Adrenal gland (tissue), 9 donors: ENCODE measurements at regions not wholly inside any gene's neighbourhood (a gene's known extent, or its start where the extent isn't known, plus 50 kb on each side); places are given as distances from the start of the nearest gene placed in this dataset.

Source experiments
- DNase-seq, 7 donors: peaks; one replicate each; pipeline ENCODE4 v3.0.0-alpha.2; 2019 to 2020
- H3K27ac ChIP-seq, 5 donors: fragments of 200-600 bp; sonication (generic) in 4 of 5; 1 replicate in 3 of 5; 2 replicates in 2 of 5; pipeline versions ENCODE4 v1.5.1 to v1.8.0; 2016 to 2020; ENCODE audit warnings: mild to moderate bottlenecking in 1 of 5
- H3K27me3 ChIP-seq: fragments of 200-600 bp; 2 replicates; pipeline ENCODE4 v1.8.0; 2021
- H3K36me3 ChIP-seq, 2 donors: fragments of 200-600 bp; replicated peaks in 1 of 2; 1 replicate in 1 of 2; 2 replicates in 1 of 2; pipeline versions ENCODE4 v1.5.1 to v1.8.0; 2018 to 2022
- H3K4me1 ChIP-seq, 2 donors: fragments of 200-600 bp; replicated peaks in 1 of 2; 1 replicate in 1 of 2; 2 replicates in 1 of 2; pipeline versions ENCODE4 v1.5.1 to v1.8.0; 2018 to 2021
- H3K4me3 ChIP-seq, 4 donors: fragments of 200-600 bp; sonication (generic) in 3 of 4; one replicate each; pipeline ENCODE4 v1.5.1; 2016 to 2018
- H3K9me3 ChIP-seq, 3 donors: fragments of 200-600 bp; sonication (generic) in 1 of 3; replicated peaks in 1 of 3; 1 replicate in 2 of 3; 2 replicates in 1 of 3; pipeline versions ENCODE4 v1.5.1 to v1.8.0; 2016 to 2021
- POLR2A ChIP-seq, 2 donors: fragments of 450-650 bp; IDR thresholded peaks; one replicate each; pipeline ENCODE4 v1.6.1; 2017; ENCODE audit warnings: antibody characterized with exemption in 2 of 2, mild to moderate bottlenecking in 2 of 2, moderate library complexity in 1 of 2
- WGBS, 4 donors: extraction: QIAGEN DNeasy Blood & Tissue Kit in 2 of 4; methylation state at CpG; one replicate each; pipeline versions ENCODE4 v1.1.5 to v1.1.7; 2013 to 2017; 5-methylcytosine and 5-hydroxymethylcytosine counted together
- intact Hi-C, 2 donors: fragments of 100-400 bp; cut with DNase I; formaldehyde crosslinking; loops; one replicate each; pipeline versions ENCODE4 v1.14.1 to v1.15.0; 2022 to 2023
- TF ChIP-seq, protein P1 (sequence below), 6 experiments: fragments of 450-650 bp in 4 of 6; fragments of 200-600 bp in 2 of 6; sonication (generic) in 1 of 6; IDR thresholded peaks; 1 replicate in 5 of 6; 2 replicates in 1 of 6; pipeline versions ENCODE4 v1.5.1 to v1.8.0; 2016 to 2021; ENCODE audit warnings: antibody characterized with exemption in 6 of 6, mild to moderate bottlenecking in 2 of 6, moderate library complexity in 1 of 6
- donor health status: healthy with polysubstance abuse.
- donor health status: Bipolar disorder and iron deficiency.
- donor health status: DM: yes; HTN: yes; CAD: no.
- donor health status: DM: no; HTN: no; CAD: no.
- donor health status: DM: no; HTN: no; CAD: no.

DNA sequence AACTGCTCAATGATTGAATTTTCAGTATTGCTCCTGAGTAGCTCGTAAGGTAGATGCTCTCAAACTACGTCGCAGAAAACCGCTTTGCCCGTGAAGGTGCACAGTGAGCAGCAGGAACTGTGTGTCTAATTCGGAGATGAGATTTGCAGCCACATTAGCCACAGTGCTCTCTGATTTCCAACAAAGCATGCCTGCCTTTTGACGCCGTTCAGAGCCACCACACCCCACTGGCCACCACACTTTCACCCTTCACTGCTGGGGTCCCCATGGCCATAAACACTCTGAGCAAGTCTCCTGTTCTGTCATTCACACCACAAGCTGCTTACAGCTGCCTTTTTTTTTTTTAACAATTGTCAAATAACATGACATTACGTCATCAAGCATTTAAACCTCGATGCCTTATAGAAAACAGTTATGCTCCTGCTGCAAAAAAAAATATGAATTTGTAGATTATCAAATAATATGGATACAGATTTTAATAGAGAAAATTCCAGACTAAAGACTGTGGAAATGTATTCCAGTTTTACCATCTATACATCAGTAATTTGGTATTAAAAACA, 578.8 kb upstream of the PFKP start:
- TF ChIP-seq, protein P1, sequence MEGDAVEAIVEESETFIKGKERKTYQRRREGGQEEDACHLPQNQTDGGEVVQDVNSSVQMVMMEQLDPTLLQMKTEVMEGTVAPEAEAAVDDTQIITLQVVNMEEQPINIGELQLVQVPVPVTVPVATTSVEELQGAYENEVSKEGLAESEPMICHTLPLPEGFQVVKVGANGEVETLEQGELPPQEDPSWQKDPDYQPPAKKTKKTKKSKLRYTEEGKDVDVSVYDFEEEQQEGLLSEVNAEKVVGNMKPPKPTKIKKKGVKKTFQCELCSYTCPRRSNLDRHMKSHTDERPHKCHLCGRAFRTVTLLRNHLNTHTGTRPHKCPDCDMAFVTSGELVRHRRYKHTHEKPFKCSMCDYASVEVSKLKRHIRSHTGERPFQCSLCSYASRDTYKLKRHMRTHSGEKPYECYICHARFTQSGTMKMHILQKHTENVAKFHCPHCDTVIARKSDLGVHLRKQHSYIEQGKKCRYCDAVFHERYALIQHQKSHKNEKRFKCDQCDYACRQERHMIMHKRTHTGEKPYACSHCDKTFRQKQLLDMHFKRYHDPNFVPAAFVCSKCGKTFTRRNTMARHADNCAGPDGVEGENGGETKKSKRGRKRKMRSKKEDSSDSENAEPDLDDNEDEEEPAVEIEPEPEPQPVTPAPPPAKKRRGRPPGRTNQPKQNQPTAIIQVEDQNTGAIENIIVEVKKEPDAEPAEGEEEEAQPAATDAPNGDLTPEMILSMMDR (IDR thresholded peaks at IDR 0.05) = no peak
- no peak for TF ChIP-seq POLR2A (IDR thresholded peaks at IDR 0.05)
- Histone ChIP-seq H3K27me3 (no peaks in the 10 kb centered on the region), H3K36me3 (no peaks in the 10 kb centered on the region), H3K4me1 (no peaks in the 10 kb centered on the region), H3K4me3 (no peak overlapping the region), H3K9me3 (no peaks in the 10 kb centered on the region), H3K27ac (no peak overlapping the region)
- 75 to 83% (median 80%) methylated on average over 10 of the region's 10 CpGs for WGBS, 4 donors
- no peak for DNase-seq
- intact Hi-C loops = no loop called here

DNA sequence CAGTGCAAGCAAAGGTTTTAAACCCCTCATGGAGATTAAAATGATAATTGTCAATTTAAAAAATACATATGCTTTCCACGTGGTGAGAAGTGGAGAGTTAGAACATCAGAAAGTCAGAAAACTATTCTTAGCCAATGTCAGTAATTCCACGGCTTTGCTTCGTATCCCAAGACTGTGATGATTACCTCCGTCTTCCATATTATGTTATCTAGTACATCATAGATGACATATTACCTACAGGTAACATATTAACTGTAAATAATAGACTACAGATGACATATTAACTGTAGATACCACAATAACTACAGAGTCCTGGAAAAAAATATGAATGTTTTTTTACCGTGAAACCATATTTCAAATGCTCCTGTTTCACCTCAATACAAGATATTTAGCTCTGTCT, 579.4 kb upstream of the PFKP start:
- intact Hi-C loops = no loop called here
- Histone ChIP-seq H3K4me1 (no peaks in the 10 kb centered on the region), H3K9me3 (no peaks in the 10 kb centered on the region), H3K27me3 (no peaks in the 10 kb centered on the region), H3K27ac (no peak overlapping the region), H3K4me3 (no peak overlapping the region), H3K36me3 (no peaks in the 10 kb centered on the region)
- no peak for DNase-seq
- 70 to 80% (median 72%) methylated on average over 5 of the region's 5 CpGs for WGBS, 4 donors
- no peak for TF ChIP-seq POLR2A (IDR thresholded peaks at IDR 0.05)
- TF ChIP-seq, protein P1 (IDR thresholded peaks at IDR 0.05) = no peak

DNA sequence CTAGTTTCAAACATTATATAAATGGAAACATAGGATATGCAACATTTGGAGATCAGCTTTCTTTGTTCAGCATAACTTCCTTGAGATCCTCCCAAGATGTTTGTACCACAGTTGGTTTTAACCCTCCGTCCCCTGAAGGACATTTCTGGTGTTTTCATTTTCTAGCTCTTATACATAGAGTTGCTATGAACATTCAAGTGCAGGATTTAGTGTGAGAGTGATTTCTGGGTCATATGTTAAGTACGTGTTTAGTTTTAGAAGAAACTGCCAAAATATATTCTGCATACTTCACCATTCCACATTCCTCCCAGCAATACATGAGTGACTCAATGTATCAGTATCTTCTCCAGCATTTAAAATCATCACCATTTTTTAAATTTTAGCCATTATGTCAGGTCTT, 588.7 kb upstream of the PFKP start:
- DNase-seq = no peak
- intact Hi-C loops = no loop called here
- Histone ChIP-seq H3K9me3 (no peaks in the 10 kb centered on the region), H3K4me3 (no peak overlapping the region), H3K4me1 (no peaks in the 10 kb centered on the region), H3K27me3 (no peaks in the 10 kb centered on the region), H3K36me3 (no peaks in the 10 kb centered on the region), H3K27ac (no peak overlapping the region)
- TF ChIP-seq, protein P1 (IDR thresholded peaks at IDR 0.05) = no peak
- no peak for TF ChIP-seq POLR2A (IDR thresholded peaks at IDR 0.05)
- 45 to 52% (median 49%) methylated on average over 2 of the region's 2 CpGs for WGBS, 4 donors

DNA sequence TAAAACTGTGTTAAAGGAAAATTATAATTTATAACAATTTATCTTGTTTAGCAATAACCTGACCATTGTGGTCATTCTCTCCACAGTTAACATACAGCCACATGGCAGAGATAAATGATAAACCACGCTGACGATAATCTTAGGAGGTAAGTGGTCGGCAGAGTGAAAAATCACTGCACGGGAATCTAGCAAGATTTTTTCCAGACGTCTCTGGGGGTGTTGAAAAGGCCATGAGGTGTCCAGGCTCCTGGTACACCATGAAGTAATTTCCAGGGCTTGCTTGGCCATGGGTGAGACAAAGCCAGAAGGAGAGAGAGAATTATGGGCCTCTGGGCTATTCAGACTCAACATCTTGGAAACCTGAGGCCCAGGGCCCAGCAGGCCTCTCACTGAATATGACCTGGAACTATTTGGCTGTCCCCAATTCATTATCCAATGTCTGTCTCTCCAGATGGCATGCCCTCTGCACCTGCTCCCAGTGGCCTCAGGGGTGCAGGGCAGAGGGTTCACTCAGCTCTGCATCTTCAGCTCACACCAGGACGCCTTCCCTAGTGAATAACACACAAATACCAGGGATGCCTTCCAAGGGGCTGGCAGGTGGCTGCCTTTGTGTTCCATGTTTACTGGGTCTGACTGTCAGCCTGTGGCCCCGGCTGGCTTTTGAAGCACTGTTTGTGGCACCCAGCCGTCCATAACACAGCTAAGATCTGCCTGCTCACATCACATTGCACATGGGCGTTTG, 590.4 kb upstream of the PFKP start:
- H3K4me1 ChIP-seq = no peaks in the 10 kb centered on the region
- no peaks in the 10 kb centered on the region for H3K36me3 ChIP-seq
- no peak for TF ChIP-seq POLR2A (IDR thresholded peaks at IDR 0.05)
- TF ChIP-seq, protein P1 (IDR thresholded peaks at IDR 0.05) = no peak
- DNase-seq = no peak
- H3K27ac ChIP-seq = no peak overlapping the region
- 51 to 65% (median 58%) methylated on average over 8 to 9 of the region's 9 CpGs for WGBS, 4 donors
- no peaks in the 10 kb centered on the region for H3K27me3 ChIP-seq
- H3K4me3 ChIP-seq = no peak overlapping the region
- H3K9me3 ChIP-seq = no peaks in the 10 kb centered on the region
- intact Hi-C loops = no loop called here
